ENCODE measurements at regions not wholly inside any gene's neighbourhood (a gene's known extent, or its start where the extent isn't known, plus 50 kb on each side); places are given as distances from the start of the nearest gene placed in this dataset.

DNA sequence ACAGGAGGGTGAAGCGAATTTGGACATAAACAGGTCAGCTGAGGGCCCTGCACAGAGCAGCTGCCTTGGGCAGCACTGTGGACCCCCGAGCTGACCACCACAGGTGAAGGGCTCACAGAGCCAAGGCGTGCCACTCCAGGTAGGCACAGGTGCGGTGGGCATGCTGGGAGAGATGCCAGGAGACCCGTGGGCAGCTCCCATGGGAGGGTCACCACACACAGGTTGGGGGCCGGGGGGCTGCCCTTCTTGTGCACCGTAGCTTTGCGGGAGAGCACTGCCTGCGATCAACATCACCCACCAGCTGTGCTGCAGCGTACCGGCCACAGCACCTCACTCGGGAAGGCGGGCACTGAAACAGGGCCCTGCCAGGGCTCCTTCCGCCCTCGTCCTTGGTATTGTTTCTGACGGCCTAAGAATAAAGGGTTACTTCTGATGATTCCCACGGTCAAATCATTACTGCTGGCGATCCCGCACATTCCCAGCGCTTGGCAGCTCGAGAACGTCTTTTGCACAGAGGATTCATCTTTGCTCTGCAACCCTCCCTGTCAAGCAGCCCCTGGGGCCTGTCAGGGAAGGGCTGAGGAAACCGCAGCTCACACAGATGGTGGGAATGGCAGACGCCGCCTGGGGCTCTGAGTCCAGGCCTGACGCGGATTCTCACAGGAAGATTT lies 181.7 kb downstream of the BANP start:
- no peak for TF ChIP-seq POLR2A (IDR thresholded peaks at IDR 0.05; ENCODE audit: low read length)
- TF ChIP-seq MYC (IDR thresholded peaks at IDR 0.05; ENCODE audit: borderline replicate concordance, low read length) = no peak
- no peak for TF ChIP-seq CTCF (IDR thresholded peaks at IDR 0.05)
